GM18868 (cell line): ENCODE measurements at regions not wholly inside any gene's neighbourhood (a gene's known extent, or its start where the extent isn't known, plus 50 kb on each side); places are given as distances from the start of the nearest gene placed in this dataset.

Source experiments
- ATAC-seq: cut with Tn5 transposase; IDR thresholded peaks from one replicate; pipeline ENCODE4 v1.9.1; 2021; ENCODE audit warnings: mild to moderate bottlenecking, moderate library complexity; ENCODE audit not compliant: unreplicated experiment

DNA sequence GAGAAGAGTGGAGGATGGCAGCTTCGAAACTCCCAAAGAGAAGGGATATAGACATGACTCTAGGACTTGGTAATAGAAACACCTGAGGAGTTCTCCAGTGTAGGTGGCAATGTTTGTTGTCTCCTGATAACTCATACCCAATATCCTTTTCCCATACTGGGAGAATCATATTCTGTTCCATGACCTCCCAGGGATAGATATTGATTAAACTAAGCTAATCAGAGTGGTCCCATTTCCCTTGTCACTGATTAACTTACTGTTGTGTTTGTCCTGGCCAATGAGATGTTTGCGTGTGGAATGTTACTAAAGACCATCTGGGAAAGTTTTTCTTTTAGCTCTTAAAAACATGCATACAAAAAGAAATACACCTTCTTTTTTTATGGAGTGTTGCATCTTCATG is 85.6 kb downstream of the RPL22L1 start:
- no peak for ATAC-seq

DNA sequence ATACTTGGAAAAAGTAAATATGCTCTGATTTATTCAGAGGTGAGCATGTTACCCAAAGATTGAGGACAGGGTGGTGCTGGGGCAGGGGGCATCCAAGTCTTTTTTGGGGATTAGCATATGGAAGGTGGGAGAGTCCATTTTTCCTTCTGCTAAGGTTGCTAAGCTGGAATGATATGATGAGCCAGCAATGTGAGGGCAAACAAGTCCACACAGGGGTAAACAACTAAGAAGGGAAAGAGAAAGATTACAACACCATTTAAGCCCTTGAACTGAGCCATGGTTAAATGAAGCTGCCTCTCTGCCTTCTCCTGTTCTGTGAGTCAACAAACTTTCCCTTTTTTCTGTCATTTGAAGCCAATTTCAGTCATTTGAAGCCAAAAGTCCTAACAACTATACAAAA is 89.0 kb downstream of the RPL22L1 start:
- ATAC-seq, result no peak

DNA sequence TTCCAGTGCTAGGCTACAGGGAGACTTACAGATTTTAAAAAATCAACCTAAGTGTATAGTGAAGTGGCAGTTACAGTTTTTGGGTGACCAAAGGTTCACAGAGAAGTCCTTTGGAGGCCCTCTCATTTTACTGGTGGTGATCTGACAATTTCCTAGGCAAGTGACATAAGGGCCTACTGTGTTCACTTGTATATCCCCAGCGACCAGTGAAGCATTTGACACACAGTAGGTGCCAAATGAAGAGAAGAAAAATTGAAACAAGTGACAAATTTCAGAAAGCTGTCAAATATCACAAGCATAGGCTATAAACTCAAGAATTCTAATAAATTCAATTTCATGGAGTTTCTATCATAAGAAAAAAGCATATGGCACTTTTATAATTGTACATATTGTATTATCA is 89.5 kb downstream of the RPL22L1 start:
- ATAC-seq, result no peak

DNA sequence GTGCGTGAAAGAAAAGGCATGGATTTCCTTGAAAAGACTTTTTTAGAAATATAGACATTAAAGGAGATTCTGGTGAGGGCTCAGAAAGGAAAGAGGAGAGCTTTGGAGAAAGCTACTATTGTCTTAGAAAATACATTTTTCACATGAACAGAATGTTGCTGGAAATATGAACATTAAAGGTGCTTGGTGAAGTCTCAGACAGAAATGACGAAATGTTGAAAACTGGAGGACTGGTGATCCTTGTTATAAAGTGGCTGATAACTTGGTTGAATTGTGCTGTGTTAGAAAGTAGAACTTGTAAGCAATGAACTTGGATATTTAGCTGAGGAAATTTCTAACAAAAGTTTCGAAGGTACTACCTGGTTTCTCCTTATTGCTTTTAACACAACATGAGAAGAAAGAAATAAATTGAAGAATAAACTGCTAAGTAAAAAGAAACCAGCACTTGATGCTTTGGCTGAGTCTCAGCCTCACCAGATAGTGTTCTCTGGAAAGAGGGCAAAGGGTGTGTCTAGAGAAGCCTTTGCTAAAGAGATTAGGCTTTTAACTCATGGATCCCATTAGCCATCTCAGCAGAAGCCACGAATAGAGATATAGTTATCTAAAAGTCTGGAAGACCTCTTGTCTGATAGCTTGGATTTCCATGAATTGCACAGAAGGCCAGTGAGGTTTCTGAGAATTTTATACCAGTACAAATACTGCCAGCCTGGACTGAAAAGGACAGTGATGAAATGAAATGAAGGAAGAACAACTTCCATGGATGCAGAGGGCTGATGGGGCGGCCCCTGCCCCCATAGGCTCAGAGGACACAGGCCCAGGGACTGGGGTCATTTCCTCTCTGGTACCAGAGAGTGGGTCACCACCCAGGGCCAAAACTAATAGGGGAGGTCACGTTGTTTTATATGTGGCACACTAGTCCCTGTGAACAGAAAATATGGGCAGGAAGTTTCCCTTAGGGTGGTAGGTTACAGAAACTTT is 91.5 kb downstream of the RPL22L1 start:
- no peak for ATAC-seq

DNA sequence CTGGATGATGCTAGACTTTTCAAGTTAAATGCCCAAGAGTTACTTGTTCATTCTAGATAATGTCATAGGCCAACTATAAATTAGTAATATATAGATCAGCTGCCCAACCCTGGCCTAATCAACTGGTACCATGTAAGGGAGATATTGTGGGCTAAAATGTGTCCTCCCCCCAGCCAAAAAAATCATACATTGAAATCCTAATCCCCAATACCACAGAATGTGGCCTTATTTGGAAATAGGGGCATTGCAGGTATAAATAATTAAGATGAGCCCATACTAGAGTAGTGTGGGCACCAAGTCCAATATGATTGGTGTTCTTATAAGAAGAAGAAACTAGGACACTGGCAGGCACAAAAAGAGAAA is 92.5 kb downstream of the RPL22L1 start:
- ATAC-seq, result no peak

DNA sequence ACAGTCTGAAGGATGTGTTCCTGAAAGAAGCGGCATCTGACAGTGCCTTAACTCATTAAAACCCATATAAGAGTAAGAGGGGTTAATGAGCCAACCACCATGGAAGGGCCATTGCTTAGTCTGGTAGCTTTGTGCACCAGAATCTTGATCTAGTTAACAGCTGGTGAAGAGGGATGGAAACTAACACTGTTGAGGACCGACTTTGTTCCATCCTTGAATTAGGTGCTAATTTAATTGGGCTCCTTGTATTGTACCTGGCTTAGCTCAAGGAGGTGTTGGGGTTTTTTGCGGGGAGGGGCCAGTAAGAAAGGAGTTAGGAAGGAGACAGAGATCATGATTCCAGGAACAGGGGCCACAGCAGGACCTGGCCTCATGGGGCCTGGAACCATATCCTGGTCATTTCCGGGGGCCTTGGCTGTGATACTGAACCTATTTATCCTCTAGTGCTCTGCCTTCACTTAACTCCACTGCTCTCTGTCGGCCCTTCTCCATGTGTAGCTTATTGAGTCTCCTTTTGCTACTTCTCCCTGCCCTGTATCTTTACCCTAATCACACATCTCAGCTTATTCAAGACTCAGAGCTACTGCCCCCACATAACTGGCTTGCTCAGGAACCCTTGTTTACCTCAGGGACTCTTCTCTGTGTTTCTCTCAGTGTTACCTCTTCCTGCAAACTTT is 93.0 kb downstream of the RPL22L1 start:
- ATAC-seq, result no peak

DNA sequence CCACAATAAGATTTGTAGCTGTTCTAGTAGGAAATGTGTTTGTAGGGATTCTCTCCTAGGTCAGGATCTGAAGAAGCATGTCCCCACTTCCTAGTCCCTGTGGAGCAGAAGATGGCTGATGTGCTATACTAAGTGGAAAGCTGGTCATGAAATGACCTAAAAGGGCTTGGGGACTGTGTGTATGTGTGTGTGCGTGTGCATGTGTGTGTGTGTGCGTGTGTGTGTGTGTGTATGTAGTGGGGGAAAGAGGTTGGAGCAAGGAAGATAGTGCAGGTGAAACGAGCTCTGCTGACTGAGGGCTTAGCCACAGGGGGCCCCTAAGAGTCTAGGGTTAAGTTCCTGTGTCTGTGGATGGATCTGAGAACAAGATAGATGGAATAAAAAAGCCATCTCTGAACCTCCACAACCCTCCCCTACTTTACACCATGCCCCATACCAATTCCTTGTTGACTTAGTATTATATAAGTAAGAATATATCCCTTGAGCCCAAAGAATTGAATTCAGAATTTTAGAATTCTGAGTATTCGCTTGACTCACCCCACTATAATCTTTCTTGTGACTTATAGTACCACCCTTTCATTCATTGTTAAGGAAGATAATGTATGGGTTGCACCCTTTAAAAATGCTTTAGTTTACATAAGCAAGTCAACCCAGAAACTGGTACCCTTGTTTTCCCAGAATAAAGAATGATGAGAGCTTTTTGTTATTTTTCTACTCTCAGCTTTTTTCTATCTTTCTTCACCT is 96.1 kb downstream of the RPL22L1 start:
- ATAC-seq, result no peak

DNA sequence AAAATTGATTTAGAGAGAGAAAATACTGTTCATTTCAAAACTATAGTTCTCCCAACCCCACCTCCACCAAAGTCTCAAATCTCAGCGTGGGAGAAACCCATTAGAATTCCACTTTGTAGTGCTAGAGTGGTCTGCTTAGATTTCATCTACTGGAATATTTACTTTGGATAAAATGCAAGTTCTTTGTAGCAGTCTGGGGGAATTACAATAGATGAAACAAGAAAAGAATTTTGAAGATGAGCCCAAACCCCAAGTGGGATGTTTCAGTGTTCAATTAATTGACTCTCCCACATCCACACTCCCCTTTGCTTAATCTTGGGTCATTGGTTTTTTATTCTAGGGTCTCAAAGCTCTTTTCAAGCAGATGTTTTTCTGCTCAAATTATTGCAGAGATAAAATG is 97.8 kb downstream of the RPL22L1 start:
- no peak for ATAC-seq

DNA sequence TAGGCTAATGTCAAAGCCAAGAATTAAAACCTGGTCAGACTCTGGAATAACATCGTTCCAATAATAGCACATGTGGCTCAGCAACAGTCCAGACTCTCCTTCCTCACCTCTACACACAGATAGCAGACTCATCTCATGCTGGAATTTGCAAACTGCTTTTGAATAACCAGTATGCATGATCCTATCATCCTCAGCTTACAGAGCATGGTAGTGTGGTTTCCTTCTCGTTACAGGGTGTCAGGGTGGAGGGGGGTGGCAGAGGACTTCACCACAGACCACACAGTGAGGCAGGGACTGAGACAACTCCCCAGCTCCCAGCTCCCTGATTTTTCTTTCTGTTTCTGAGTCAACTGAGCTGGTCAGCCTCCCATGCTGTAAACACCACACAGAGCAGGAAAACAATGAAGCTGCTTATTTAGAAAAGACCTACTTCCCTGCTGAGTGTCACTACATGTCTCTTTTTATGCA is 101.6 kb downstream of the RPL22L1 start:
- no peak for ATAC-seq

DNA sequence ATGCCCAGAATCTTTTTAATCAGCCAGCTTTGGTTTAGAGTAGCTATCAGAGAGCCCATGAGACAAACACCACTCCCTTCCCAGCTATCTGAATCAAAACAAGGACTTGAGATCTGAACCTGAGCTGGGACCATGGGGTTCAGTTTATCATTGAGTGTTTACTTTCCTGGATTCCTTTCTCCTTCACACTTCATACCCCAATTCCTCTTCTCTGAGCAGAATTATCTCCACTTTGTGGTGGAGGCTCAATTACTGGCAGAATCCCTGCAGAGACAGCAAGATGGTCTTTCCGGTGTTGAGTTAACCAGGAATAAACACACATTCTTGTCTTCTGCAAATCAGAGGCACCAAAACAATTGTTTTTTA is 102.4 kb downstream of the RPL22L1 start:
- no peak for ATAC-seq

DNA sequence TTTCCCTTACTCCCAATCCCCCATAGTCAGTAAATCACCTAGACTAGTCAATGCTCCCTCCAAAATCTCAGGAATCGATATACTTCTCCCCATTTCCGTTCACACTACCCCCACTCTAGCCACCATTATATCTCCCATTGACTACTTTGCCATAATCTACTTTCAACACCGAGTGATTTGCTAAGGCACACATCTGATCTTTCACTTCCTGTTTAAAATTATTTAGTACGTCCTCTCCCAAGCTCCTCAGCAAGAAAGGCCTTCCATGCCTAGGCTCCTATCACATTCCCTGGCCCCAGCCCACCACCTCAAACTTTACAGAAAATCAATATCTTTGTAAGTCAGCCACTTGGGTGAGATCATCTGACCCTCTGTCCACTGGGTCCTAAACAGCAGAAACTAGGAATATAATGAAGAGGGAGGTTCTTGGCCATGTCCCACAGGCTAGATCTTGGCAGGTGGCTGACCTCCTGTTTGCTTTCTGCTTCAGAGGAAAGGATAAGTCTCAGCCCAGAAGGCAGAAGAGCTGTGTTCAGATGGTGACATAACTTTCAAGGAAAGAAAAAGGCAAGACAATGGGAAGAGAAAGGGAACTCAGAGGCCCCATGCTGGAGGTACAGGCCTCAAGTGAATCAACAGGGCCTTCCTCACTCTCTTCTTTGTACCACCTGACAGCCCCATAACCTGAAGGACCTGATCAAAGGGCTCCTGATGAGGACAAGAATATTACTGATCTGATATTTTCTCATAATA is 103.0 kb downstream of the RPL22L1 start:
- ATAC-seq, result no peak

DNA sequence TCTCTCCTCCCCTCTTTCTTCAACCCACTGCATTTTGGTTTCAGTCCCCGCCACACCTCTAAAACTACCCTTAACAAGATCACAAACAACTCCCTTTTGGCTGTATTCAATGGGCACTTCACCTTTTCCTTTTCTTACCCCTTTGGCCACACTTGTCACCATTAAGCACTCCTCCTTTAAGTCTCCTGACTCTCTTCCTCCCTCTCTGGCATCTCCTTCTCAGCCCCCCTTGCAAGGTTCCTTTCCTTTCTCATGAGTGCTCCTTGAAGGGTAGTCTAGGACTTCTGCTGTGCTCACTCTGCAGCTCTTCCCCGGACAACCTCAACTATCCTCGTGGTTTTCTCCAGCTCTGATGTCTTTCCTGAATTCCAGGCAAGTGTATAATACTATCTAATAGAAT is 103.7 kb downstream of the RPL22L1 start:
- no peak for ATAC-seq

DNA sequence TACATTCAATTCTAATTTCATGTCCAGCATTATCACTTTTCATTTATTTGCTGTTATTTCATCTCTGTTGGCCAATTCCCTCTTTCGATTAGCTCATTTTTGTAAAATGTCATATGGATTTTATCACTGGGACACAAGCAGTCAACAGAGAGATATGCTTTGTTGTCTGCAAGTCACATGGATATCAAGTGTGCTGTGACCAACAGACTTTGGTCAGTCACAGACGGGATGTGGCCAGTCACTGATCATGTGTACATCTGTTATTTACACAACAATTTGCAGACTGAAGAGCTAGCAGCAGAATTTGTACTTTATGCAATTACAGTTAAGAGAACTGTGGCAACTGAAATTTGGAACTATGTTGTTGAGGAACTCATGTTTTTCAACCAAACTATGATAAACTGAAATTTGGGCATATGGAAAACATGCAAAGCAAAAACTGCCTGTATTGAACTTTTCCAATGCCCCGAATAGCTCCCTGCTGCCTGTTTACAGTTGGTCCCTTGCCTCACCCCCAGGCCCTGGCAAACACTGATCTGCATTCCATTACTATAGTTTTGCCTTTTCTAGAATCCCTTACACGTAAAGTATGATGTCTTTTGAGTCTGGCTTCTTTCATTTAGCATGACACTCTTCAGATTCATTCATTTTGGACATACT is 104.4 kb downstream of the RPL22L1 start:
- no peak for ATAC-seq

DNA sequence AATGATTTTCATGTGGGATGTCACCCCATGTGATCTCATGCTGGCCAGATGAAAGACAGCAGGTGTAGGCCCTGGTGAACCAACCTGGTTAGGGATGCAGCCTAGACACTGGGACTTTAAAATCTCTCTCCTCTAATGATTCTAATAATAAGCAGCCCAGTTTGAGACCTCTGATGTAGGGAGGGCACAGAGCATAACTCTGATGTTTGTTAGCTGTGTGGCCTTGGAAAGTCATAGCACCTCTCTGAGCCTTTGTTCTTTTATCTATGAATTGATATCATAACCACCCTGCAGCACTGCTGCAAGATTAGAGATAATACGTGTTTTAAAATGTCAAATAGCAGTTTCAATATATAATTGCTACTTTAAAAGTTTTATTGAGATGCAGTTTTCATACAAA is 106.0 kb downstream of the RPL22L1 start:
- no peak for ATAC-seq

DNA sequence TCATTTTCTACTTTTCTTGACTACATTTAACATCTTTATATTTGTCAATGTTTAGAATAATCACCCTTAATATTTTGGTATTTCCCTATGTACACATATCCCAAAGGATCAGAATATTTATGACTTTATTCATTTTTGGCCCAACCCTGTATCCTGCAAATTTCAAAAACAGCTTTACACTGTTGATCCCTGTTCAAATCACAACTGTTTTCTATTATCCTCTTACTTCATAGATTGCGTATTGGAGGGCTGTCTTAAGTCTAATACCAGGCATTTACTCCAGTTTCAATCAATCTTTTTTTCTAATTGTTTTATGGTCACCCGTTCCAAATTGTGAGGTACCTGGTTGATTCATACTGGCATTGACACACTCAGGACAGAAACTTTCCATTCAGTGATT is 107.9 kb downstream of the RPL22L1 start:
- ATAC-seq, result no peak

DNA sequence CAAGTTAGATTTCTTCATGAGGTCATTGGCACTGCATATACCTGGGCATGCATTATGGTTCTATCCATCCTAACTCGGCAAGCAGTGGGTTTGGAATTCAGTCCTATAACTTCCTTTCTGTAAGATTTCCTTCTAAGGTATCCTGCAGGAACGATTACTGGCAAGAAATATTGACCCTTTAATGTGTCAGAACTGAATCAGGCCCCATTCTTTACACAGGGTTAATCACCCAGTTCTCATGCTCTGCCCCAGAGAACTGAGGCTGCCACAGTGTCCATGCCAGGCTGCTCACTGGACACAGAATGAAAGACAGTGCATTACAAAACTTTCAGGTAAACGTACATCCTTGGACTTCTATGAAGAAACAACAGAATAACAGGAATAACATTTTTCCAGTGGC is 108.9 kb downstream of the RPL22L1 start:
- no peak for ATAC-seq

DNA sequence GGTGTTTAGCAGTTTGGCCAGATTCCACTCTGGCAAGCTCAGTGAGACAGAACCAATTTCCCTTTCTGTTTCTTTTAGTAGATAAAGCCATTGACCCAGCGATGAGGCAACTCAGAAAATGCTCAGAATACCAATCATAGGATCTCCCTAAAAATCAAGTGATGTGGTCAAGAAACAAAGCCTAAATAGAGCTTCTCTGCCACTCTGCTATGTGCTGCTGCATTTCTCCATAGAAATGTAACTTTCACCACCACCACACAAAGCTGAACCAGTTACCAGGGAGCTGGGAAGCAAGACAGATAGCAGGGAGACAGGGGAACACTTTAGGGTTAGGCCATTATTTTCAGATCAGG is 109.8 kb downstream of the RPL22L1 start:
- no peak for ATAC-seq

DNA sequence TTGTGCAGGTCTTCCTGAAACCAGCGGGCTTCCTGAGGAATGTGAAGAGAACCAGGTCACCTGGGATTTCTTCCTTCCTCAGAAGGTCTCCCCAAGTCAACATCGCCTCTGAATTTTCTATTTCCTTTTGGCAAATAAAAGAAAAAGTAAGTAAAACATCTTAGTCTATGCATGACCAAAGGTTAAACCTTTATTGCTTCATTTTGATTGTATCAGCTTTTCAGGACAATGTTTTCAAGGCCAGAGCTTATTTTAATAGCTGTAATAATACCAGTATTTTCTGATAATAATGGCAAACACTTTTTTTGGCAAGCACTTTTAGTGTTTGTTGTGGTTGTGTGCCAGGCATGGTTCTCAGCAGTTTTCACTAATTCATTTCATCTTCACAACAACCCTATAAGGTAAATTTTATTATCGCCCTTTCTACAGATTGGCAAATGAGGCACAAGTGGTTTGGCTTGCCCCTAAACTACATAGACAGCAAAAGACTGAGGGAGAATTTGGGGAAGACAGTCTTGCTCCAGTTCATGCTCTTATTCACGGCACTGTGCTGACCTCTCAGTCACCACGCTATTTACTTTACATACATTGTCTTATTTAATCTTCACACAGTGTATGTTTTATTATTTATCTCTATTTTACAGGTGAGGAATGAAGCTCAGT is 110.4 kb downstream of the RPL22L1 start:
- ATAC-seq, result no peak

DNA sequence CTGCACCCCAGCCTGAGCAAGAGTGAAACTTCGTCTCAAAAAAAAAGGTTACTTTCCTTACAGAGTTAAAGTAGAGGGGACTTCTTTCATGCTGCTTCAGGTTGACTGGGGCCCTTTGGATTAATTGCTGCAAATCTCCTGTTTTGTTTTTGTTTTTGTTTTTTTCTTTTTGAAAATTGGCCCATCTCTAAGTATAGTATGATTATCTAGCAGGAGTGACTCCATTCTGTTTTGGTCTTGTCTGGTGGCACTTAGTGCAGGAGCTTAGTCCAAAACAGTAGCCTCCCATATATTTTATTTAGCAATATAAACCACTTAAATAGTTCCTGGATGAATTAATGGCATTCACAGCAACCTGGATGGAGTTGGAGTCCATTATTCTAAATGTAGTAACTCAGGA is 113.0 kb downstream of the RPL22L1 start:
- ATAC-seq, result no peak

DNA sequence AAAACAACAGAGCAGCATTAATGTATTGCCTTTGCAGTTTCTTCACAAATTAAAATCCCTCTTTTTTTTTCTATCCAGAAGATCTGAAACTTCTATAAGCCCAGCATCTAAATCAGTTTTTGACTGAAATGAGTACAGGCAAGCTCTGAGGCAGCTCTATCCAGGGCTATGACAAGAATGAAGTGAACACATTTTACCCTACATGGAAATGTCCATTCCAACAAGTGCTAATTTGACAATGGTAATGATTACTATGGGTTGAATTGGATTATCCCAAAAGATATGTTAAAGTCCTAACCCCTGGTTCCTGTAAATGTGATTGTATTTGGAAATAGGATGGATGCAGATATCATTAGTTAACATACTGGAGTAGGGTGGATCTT is 115.7 kb downstream of the RPL22L1 start:
- ATAC-seq, result no peak
